Activated CD4-positive, alpha-beta T cell treated with anti-CD3 and anti-CD28 coated beads, Interleukin-2, Interleukin-4, amounts not matched to agents 100 ng/mL and 50 ng/mL, durations not matched to agents 16 hours and 8 hours (primary cell): ENCODE measurements at regions not wholly inside any gene's neighbourhood (a gene's known extent, or its start where the extent isn't known, plus 50 kb on each side); places are given as distances from the start of the nearest gene placed in this dataset.
A peak's percentile ranks its signal among the peaks of the same experiment; 100 is the strongest.

Experiments
- DNase-seq: peaks from one replicate; pipeline ENCODE4 v3.0.0-alpha.2; 2020; ENCODE audit warnings: low spot score

DNA sequence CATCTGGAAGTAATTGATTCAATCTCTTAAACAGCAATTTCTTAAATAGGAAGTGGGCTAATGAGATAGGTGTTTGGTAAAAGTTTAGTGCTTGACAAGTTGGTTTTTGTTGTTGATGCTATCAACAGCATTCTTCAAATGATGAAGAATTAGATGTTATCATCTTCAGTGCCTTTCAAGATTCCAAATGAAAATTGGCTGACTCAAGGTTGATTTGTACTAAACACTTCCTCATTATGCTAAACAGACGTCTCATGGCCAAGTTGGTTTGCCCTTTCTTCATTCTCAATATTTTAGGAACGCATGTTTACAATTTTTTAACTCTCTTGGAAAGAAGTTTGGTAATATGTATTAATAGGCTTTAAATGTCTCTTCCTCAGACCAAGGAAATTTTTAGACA is 86.0 kb downstream of the MID1IP1 start:
- no peak for DNase-seq

DNA sequence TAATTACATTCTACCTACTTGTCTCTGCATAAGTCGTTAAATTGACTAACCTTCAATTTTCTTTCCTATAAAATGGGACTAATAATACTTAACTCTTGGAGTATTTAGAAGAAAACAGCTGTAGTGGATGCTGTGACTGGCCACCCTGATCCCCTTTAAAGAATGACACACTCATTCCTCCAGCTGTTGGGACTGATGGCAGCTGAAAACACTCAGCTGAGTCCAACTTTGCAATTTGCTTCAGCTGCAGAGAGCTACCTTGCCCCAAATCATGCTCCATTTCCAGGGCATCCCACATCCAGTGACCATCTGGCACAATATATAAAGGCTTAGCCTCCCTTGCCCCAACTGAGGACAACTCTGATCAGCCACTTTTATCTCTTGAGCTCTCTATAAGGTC is 89.1 kb downstream of the MID1IP1 start:
- no peak for DNase-seq

- no peak for DNase-seq
Measured at GRCh38 chrX:38890963-38891362, 89.7 kb downstream of the MID1IP1 start.

DNA sequence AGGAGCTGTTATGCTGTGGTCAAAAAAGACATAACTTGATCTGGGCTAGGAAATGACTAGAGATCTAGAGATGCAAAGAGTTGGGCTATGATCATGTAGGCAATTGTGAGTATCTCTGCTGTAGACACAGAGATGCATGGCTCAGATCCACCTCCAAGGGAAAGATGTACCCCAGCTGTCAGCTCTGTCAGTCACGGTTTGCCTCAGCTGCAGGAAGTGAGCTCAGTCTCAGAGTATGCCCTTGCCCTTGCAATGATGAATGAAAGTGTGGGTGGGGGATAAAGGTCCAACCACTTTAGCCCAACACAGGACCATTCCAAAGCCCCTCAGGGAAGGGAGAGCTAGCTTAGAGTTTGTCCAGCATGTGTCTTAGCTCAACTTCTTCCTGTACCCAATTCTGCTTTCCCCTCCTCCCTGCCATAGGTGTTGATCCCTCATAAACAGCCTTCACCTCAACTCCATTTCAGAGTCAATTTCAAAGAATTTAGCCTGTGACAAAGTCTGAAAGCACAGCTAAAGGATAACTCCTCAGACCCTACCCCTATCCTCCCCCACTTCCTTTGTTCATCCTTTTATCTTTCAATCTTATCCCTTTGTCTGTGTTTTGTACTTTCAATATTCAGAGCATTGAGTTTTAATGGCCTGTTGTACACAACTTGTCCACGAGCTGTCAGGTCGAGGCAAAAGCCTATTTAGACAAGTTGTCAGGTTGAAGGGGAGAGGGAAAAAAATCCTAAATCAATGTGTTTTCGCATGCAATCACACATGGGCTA is 90.6 kb downstream of the MID1IP1 start:
- DNase-seq = peak; percentile 22

- no peak for DNase-seq
Measured at GRCh38 chrX:38893441-38893840, 92.2 kb downstream of the MID1IP1 start.

DNA sequence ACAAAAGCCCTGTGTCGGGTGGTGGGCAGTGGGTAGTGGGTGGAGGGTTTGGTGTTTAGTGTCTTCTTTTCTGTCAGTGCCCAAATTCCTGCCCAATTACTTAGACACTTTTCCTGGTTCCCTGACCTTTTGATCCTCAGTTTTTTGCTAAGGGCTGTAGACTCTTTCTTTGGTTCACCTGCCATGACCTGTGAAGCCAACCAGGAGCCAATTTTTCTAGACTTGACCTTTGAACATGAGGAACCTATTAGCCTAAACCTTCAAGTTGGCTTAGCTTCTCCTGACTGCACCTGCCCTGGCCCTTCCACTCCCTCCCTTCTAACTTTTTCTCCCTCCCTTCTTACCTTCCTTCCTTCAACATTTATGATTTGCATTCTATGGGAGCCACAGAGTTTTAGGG is 94.5 kb downstream of the MID1IP1 start:
- DNase-seq = no peak

DNA sequence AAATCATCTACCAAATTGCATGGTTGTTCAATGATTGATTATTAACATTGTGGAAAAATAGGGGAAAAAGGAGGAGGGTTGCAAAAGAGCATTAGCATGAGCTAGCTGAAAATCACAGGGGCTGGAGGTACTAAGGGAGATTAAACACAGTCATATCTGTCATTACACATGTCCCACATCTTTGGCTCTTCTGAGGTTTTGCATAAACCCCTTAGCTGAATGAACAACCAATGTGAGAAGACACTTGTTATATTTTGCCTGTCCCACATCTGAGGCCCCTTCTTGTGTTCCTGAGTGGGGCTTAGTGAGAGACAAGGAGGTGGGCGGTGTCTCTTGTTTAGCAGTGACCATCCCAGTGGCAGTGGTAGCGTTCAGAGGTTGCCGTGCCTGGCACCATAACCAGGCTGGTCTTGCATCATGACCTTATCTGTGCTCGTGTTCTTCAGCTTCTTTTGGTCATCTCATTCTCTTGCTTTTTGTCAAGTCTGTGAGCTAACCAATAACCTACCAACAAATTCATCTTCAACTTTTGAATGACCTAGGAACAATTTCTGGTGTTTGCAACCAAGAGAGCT is 95.6 kb downstream of the MID1IP1 start:
- no peak for DNase-seq

DNA sequence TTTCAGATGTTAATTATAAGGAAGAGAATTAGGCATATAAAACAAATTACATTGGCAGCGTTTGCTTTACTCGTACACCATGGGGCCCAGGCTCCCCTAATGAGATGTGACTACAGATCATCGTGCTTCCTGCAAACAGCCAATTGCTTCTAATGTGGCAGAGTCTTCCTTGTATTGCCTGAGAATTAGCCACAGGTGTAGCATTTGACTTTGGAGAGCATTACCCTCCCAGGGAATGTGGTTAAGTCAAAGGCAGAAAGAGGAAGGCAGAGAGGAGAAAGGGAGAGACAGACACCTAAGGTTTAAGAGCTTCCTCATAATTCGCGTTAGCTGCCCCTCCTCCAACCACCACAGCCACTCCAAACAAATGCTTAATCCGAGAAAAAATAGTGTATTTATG is 97.0 kb downstream of the MID1IP1 start:
- DNase-seq = no peak

DNA sequence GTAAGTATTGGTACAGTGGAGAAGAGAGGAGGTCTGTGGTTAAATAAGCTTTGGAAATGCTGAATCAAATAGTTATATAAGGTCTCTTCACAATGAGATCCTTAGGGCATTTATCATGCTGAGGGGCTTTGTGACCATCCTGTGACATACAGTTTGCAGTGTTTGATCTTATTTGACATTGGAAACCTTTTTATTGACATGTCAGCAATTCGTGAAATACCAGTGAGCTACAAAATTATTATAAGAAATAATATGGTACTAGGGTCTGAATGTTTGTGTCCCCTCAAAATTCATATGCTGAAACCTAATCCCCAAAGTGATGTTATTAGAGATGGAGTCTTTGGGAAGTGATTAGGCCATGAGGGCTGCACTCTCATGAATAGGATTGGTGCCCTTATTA is 98.4 kb downstream of the MID1IP1 start:
- no peak for DNase-seq

DNA sequence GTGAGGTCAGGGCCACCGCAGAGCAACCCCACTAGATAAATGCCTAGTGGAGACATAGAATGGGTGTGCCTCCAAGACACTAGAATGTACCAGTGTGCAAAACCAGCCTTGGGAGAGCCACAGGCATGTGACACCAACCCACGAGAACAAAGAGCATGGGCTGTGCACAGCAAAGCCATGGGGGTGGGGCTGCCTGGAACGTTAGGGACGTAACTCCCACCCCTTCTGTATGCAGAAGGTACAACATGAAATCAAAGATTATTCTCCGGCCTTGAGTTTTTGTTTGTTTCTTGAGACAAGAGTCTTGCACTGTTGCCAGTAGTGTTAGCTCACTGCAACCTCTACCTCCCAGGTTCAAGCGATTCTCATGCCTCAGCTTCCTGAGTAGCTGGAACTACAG is 99.5 kb downstream of the MID1IP1 start:
- DNase-seq = no peak

- no peak for DNase-seq
Measured at GRCh38 chrX:38902972-38903492, 101.8 kb downstream of the MID1IP1 start.

DNA sequence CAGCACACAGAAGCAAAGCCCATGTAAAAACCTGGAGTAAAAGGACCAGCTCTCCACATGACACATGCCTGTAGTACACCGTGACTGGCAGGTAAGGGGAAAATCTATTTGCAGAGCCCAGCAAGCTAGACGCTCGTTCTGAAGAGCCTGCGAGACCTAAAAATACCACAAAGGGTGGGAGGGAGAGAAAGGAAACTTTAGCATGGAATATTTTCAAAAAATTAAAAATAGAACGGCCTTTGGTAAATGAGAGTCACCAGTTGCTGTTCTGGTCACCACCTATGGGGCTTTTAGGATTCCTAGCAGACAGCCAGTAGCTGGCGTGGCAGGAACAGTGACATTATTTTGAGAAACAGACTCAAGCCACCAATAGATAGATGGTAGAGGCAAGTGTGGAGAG is 115.5 kb downstream of the MID1IP1 start:
- DNase-seq = no peak

GRCh38 chrX:38917954-38918353 is 116.7 kb downstream of the MID1IP1 start:
- no peak for DNase-seq

GRCh38 chrX:38919202-38919601 is 117.9 kb downstream of the MID1IP1 start:
- DNase-seq = no peak

- DNase-seq = no peak
Measured at GRCh38 chrX:38919853-38920528, 118.7 kb downstream of the MID1IP1 start.

- no peak for DNase-seq
Measured at GRCh38 chrX:38923451-38923969, 122.3 kb downstream of the MID1IP1 start.

DNA sequence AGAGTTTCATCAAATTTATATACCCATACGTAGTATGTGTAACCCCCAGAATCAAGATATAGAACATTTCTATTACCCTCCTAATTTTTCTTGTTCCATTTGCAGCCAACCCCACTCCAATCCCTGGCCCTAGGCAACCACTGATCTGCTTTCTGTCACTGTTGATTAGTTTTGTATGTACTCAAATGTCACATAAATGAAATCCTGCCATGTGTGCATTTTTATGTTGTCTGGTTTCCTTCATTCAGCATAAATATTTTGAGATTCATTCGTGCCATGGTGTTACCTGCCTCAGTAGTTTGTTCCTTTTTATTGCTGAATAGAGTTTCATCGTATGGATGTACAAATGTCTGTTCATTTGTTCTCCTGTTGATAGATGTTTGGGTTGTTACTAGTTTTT is 126.3 kb downstream of the MID1IP1 start:
- DNase-seq = no peak

GRCh38 chrX:38929966-38930421 is 128.7 kb downstream of the MID1IP1 start:
- DNase-seq = no peak

GRCh38 chrX:38930474-38930873 is 129.2 kb downstream of the MID1IP1 start:
- no peak for DNase-seq

DNA sequence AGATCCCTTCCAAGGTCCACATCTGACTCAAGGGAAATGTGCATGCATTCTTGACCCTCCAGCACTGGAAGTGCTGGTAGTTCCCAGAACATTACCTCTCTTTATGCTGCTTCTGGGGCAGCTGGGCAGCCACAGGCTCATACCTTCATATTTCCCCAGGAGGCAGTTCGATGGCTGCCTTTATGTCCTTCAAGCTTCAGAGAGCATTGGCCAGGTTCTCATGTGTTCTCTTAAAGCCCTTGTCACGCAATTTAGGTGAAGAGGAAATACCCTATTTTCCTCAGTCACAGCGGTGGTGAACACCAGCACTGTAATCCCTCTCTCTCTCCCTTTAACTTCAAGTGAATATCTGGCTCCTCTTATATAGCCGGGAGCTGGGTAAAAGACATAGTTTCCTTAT is 134.3 kb downstream of the MID1IP1 start:
- DNase-seq = no peak

- no peak for DNase-seq
Measured at GRCh38 chrX:38937400-38937799, 136.1 kb downstream of the MID1IP1 start.

DNA sequence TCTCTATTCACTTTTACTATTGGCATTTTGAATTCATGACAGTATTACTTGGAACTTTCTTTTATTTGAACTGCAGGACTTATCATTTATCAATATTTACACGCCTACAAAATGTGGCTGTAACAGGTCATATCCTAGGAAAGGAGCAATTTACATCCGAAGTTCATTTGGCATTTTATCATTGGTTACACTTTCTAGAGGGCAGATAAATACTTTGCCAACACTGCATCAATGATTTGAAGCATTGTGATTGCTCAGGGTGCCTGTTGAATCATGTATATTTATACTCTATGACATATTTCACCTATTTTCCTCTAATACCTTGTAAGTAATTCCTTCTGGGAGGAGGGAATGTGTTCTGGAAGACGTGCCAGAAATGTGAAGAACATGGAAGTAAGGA is 136.7 kb downstream of the MID1IP1 start:
- no peak for DNase-seq

DNA sequence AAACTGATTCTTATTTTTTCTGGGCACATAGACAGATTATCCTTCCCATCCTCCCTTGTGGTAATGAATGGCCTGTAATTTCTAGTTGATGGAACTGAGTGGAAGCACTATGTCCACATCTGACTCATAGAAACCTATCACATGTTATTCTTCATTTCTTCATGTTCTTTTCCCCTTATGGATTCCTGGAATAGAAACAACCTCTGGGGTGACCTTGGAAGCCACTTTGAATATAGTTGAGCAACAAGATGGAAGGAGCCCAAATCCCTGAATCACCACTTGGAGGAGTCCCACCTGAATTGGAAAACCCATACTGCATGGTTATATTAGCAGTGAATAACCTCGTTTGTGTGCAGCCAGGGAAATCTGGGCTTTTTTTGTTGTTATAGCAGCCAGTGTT is 137.8 kb downstream of the MID1IP1 start:
- DNase-seq = no peak
